Hepatocyte (in vitro differentiated cells): ENCODE measurements at regions not wholly inside any gene's neighbourhood (a gene's known extent, or its start where the extent isn't known, plus 50 kb on each side); places are given as distances from the start of the nearest gene placed in this dataset.
"Not testable (repeated sequence)": the region's sequence is repeated elsewhere in the genome, so short reads cannot be mapped to it uniquely, and the experiment has no call there.

Experiments
- DNase-seq: peaks from one replicate; pipeline ENCODE4 v3.0.0-alpha.2; 2016; ENCODE audit warnings: low spot score
- H2AFZ ChIP-seq: fragments of 200-600 bp; sonication (generic); 2 replicates; pipeline ENCODE4 v1.6.0; 2016; ENCODE audit warnings: antibody characterized with exemption, mild to moderate bottlenecking
- H3K27ac ChIP-seq: fragments of 200-600 bp; sonication (generic); 2 replicates; pipeline ENCODE4 v1.5.1; 2016; ENCODE audit warnings: mild to moderate bottlenecking
- H3K27me3 ChIP-seq: fragments of 200-600 bp; sonication (generic); 2 replicates; pipeline ENCODE4 v1.6.1; 2016
- H3K36me3 ChIP-seq: fragments of 200-600 bp; sonication (generic); replicated peaks from 2 replicates; pipeline ENCODE4 v1.5.1; 2016; ENCODE audit warnings: low read depth; ENCODE audit not compliant: insufficient read depth
- H3K4me1 ChIP-seq: fragments of 200-600 bp; sonication (generic); 2 replicates; pipeline ENCODE4 v1.5.1; 2016; ENCODE audit warnings: mild to moderate bottlenecking, moderate library complexity; ENCODE audit not compliant: insufficient read depth
- H3K4me2 ChIP-seq: fragments of 200-600 bp; sonication (generic); 2 replicates; pipeline ENCODE4 v1.6.0; 2016
- H3K4me3 ChIP-seq: fragments of 200-600 bp; sonication (generic); 2 replicates; pipeline ENCODE4 v1.5.1; 2016; ENCODE audit warnings: mild to moderate bottlenecking
- H3K79me2 ChIP-seq: fragments of 200-600 bp; sonication (generic); 2 replicates; pipeline ENCODE4 v1.6.0; 2017; ENCODE audit warnings: mild to moderate bottlenecking
- H3K9me2 ChIP-seq: fragments of 200-600 bp; sonication (generic); replicated peaks from 2 replicates; pipeline ENCODE4 v1.6.0; 2017; ENCODE audit warnings: mild to moderate bottlenecking; ENCODE audit not compliant: insufficient read depth
- H3K9me3 ChIP-seq: fragments of 200-600 bp; sonication (generic); 2 replicates; pipeline ENCODE4 v1.5.1; 2016; ENCODE audit warnings: low read depth, mild to moderate bottlenecking
- H4K20me1 ChIP-seq: fragments of 200-600 bp; sonication (generic); 2 replicates; pipeline ENCODE4 v1.6.0; 2016; ENCODE audit warnings: mild to moderate bottlenecking; ENCODE audit not compliant: insufficient read depth, poor library complexity, severe bottlenecking
- CTCF ChIP-seq: fragments of 200-600 bp; sonication (generic); IDR thresholded peaks from 2 replicates; pipeline ENCODE4 v1.5.1; 2016; ENCODE audit warnings: antibody characterized with exemption, mild to moderate bottlenecking; ENCODE audit not compliant: poor library complexity
- EZH2 ChIP-seq: fragments of 200-600 bp; sonication (generic); IDR thresholded peaks from 2 replicates; pipeline ENCODE4 v1.6.1; 2016; ENCODE audit warnings: antibody characterized with exemption, mild to moderate bottlenecking, borderline replicate concordance
- EZH2phosphoT487 ChIP-seq: fragments of 200-600 bp; sonication (generic); IDR thresholded peaks from one replicate; pipeline ENCODE4 v1.6.1; 2018; ENCODE audit warnings: antibody characterized with exemption, mild to moderate bottlenecking, low read depth, moderate library complexity; ENCODE audit not compliant: unreplicated experiment, severe bottlenecking
- WGBS: methylation state at CpG from one replicate; pipeline ENCODE4 v1.1.6; 2016; ENCODE audit warnings: low lambda C conversion rate; ENCODE audit errors: missing lambda C conversion rate; 5-methylcytosine and 5-hydroxymethylcytosine counted together

DNA sequence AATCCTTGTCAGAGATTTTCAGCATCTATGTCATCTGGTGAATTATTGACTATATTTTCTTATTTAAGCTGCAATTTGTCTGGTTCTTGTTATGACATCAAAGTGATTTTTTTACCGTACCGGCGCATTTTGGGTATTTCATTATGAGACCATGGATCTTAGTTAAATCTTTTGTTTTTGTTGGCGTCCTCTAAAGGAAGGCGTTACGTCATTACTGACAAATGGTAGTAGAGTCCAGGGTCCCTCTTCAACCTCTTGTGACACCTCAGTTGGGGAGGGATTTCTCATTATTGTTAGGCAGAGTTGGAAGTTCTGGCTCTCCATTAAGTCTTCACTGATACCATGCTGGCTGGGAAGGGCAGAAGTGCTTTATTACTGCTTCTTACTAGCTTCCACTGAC, 175.8 kb upstream of the MMADHC start:
- peaks cover 12% of the 10 kb centered on the region for H3K4me1 ChIP-seq
- no peaks in the 10 kb centered on the region for H3K9me2 ChIP-seq
- no peak for DNase-seq
- 94% methylated on average over 6 of the region's 6 CpGs for WGBS
- no peak overlapping the region for H3K4me3 ChIP-seq
- TF ChIP-seq EZH2 (no peak), EZH2phosphoT487 (no peak), CTCF (no peak)
- H3K27ac ChIP-seq = no peak overlapping the region
- H3K4me2 ChIP-seq = no peak overlapping the region
- no peaks in the 10 kb centered on the region for H4K20me1 ChIP-seq
- no peaks in the 10 kb centered on the region for H3K79me2 ChIP-seq
- no peaks in the 10 kb centered on the region for H3K36me3 ChIP-seq
- H2AFZ ChIP-seq = no peak overlapping the region
- H3K27me3 ChIP-seq = no peaks in the 10 kb centered on the region
- H3K9me3 ChIP-seq = no peaks in the 10 kb centered on the region

- no peak for TF ChIP-seq CTCF
- no peak for TF ChIP-seq EZH2
- TF ChIP-seq EZH2phosphoT487 = no peak
- no peaks in the 10 kb centered on the region for H3K27me3 ChIP-seq
- H3K36me3 ChIP-seq = no peaks in the 10 kb centered on the region
- DNase-seq = no peak
- WGBS = 67% methylated on average over 2 of the region's 2 CpGs
- no peaks in the 10 kb centered on the region for H3K4me1 ChIP-seq
- H3K79me2 ChIP-seq = no peaks in the 10 kb centered on the region
- no peaks in the 10 kb centered on the region for H3K9me2 ChIP-seq
- H2AFZ ChIP-seq = no peak overlapping the region
- H3K27ac ChIP-seq = no peak overlapping the region
- H3K9me3 ChIP-seq = no peaks in the 10 kb centered on the region
- H3K4me3 ChIP-seq = no peak overlapping the region
- no peaks in the 10 kb centered on the region for H4K20me1 ChIP-seq
- no peak overlapping the region for H3K4me2 ChIP-seq
These were observed 174.0 kb upstream of the MMADHC start for GRCh38 chr2:149761611-149762010.

- H3K4me3 ChIP-seq, H4K20me1 ChIP-seq, DNase-seq, H2AFZ ChIP-seq, H3K36me3 ChIP-seq, H3K27ac ChIP-seq, H3K4me2 ChIP-seq, H3K27me3 ChIP-seq, H3K4me1 ChIP-seq, H3K79me2 ChIP-seq, H3K9me2 ChIP-seq, H3K9me3 ChIP-seq: not testable (repeated sequence)
- WGBS = 97% methylated on average over 2 of the region's 2 CpGs
These were observed 171.8 kb upstream of the MMADHC start for GRCh38 chr2:149759382-149759781.

DNA sequence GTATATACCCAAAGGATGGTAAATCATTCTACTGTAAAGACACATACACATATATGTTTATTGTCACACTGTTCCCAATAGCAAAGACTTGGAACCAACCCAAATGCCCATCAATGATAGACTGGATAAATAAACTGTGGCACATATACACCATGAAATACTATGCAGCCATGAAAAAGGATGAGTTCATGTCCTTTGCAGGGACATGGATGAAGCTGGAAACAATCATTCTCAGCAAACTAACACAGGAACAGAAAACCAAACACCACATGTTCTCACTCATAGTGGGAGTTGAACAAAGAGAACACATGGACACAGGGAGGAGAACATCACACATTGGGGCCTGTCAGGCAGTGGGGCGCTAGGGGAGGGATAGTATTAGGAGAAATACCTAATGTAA, 167.1 kb upstream of the MMADHC start:
- H4K20me1 ChIP-seq, H3K4me1 ChIP-seq, H3K4me3 ChIP-seq, DNase-seq, H3K79me2 ChIP-seq, H3K9me2 ChIP-seq, H3K27me3 ChIP-seq, H3K36me3 ChIP-seq, H3K4me2 ChIP-seq, H3K27ac ChIP-seq, H2AFZ ChIP-seq, H3K9me3 ChIP-seq: not testable (repeated sequence)
- 100% methylated on average over 1 of the region's 1 CpG for WGBS

DNA sequence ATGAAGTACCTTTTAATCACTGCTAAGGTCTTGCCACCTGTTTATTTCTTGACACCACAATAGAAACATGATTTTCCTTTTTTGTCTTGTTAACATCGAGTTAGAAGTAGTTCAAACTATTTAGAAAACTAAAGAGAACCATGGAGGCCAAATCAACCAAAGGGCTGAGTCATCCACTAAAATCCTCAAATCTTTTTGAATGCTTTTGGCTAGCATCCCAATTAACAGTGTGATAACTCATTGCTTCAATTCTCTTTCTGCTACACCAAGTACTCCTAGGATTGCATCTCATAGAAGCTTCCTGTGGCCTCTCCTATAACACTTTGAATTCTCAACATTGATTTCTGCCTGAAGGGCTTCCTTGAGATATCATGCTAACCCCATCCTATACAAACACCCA, 159.9 kb upstream of the MMADHC start:
- no peaks in the 10 kb centered on the region for H3K9me2 ChIP-seq
- DNase-seq = no peak
- H3K4me2 ChIP-seq = no peak overlapping the region
- H2AFZ ChIP-seq = no peak overlapping the region
- H3K4me1 ChIP-seq = peaks cover 11% of the 10 kb centered on the region
- no peaks in the 10 kb centered on the region for H3K9me3 ChIP-seq
- H4K20me1 ChIP-seq = no peaks in the 10 kb centered on the region
- no peaks in the 10 kb centered on the region for H3K79me2 ChIP-seq
- WGBS = 81% methylated on average over 1 of the region's 1 CpG
- H3K27me3 ChIP-seq = no peaks in the 10 kb centered on the region
- H3K27ac ChIP-seq = no peak overlapping the region
- no peak for TF ChIP-seq EZH2
- no peak for TF ChIP-seq CTCF
- TF ChIP-seq EZH2phosphoT487 = no peak
- H3K4me3 ChIP-seq = no peak overlapping the region
- no peaks in the 10 kb centered on the region for H3K36me3 ChIP-seq
